Activated CD4-positive, alpha-beta T cell treated with anti-CD3 and anti-CD28 coated beads for 4 hours (primary cell): ENCODE measurements at regions not wholly inside any gene's neighbourhood (a gene's known extent, or its start where the extent isn't known, plus 50 kb on each side); places are given as distances from the start of the nearest gene placed in this dataset.

ENCODE experiments used
- DNase-seq, 2 donors: peaks; one replicate each; pipeline ENCODE4 v3.0.0-alpha.2; 2020

DNA sequence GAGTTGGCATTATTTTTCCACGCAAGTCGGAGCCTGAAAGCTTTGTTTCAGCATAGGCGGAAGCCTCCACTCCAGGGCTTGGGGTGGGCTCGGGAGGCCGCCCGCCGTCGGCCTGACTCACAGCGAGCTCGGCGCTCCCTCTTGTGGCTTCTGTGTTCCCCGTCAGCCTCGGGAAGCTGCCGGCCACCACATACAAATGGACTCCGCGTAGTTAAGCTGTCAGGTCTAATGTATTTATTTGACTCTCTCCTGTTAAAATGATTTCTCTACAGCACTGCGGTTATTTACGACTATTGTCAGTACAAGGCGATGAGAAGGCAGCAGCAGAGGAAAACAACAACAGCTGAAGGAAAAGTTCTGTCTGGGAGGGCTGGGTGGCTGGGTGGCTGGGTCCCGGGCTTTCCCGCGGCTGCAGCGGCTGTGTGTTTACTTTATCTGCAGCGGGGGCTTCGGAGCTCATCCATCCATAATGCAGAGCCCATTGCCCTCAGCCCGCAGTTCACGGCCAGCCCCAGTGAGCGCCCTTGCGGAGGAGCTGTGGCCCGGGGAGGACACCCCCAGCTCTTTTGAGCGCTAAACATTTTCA, 375.7 kb upstream of the CAMK1G start:
- DNase-seq, result no peak

GRCh38 chr1:209208648-209209047, 374.9 kb upstream of the CAMK1G start:
- DNase-seq, result no peak

GRCh38 chr1:209213989-209214388, 369.5 kb upstream of the CAMK1G start:
- no peak for DNase-seq

- DNase-seq, result no peak
These were observed 367.7 kb upstream of the CAMK1G start for GRCh38 chr1:209215826-209216225.

- DNase-seq, result no peak
These were observed 365.4 kb upstream of the CAMK1G start for GRCh38 chr1:209218113-209218512.

GRCh38 chr1:209218981-209219380, 364.5 kb upstream of the CAMK1G start:
- no peak for DNase-seq

DNA sequence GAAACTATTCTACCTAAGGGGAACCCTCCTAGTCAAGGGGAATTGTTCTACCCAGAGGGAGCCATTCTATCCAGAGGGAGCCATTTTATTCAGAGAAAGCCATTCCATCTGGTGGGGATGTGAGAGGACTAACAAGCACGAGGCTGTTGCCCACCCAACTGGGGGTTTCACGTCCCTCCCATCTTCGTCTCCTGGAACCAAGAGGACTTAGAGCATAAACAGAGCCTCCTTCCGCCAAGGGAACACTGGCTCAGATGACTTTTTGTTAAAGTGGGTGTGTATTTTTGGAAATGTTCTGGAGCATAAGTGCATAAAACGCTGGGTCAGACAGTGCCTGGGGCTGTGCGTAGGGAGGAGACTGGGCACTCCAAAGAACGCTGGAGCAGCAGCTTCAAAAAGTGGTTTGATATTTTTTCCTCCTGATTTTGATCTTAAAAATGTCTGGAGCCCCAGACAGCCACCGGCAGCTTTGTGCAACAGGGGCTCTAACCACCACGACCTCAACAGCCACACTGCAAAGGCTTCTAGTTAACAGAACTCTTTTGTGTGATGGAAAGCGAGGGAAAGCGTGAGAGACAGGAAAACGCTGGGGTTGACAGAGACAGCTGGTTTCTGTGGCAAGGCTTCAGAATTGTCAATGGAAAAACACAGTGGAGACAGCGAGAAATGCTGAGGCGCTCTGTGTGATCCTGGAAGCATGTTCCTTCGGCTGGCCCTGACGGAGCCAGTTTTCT, 363.6 kb upstream of the CAMK1G start:
- DNase-seq, result no peak

DNA sequence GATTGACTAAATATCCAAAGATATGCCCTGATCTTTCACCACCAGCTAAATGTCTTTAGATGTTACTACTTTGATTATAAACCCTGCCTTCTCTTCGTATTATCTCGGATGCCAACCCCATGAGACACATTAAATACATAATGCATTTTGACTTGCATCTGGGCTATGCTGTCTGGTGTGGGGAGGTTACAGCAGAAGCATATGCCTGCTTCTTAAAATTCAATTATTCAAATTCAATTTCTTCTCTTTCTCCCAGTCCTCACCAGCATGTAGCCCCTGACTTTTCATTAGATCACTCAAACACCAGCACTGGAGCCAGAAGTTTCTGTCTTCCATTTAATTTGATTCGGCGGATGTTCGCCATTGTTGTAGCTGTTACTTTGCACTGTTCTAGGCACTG, 360.7 kb upstream of the CAMK1G start:
- DNase-seq, result no peak

GRCh38 chr1:209223791-209224190, 359.7 kb upstream of the CAMK1G start:
- DNase-seq, result no peak

DNA sequence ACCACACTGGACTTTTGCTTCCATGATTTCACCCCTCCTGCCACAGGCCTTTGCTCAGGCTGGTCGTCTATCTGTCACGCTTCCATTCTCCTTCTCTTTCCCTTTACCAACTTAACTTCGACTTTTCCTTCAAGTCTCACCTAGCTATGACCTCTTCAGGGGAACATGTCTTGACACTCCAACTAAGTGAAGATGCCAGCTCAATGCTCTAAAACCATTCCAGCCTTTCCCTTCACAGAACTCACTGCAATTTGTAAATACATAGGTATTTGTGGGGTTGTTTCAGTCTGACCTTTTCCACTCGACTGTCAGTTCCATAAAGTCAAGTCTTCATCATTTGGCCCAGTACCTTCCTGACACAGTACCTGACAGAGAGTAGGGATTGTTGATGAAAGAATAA, 358.6 kb upstream of the CAMK1G start:
- DNase-seq, result no peak

DNA sequence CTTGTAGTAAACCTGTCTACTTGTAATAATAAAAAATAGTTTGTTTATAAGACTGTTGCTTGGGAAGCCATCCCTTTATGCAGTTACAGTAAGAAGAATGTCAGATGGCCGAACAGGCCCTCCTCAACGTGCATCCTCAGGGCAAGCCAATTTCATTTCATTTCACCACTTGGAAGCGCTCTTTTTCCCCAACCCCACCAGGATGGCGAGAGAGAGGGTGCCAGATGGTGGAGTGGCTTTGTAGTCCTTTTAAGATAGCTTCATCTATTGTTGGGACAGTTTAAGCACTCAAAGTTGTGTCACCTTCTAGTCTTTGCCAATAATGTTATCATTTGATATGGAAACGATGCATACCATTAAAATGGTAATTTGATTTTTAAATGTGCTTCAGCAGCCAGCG, 356.3 kb upstream of the CAMK1G start:
- DNase-seq, result no peak

- DNase-seq, result no peak
These were observed 355.6 kb upstream of the CAMK1G start for GRCh38 chr1:209227941-209228340.

DNA sequence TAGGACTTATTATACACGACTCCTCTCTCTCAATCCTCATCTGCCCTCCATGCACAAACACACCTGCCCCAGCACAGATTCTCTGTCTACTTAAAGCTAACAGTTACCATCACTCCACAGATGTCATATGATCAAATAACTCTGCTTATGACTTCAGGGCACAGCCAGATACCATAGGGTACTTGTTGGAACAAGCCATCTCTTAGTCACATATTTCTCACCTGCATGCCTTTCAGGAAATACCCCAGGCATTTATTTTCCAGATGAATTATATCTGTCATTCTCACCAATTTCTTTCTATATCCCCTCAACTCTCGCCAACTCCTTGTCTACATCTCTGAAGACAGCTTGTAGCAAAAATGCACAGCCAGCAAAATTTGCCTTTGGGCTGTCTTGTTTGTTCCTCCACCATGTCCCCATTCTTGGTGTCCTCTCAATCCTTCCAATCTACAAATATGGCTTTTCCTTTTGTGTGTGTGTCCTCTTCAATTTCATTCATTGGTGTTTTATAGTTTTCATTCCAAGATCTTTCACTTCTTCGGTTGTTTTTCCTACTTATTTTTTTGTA, 353.9 kb upstream of the CAMK1G start:
- DNase-seq, result no peak

GRCh38 chr1:209230314-209230713, 353.2 kb upstream of the CAMK1G start:
- no peak for DNase-seq

GRCh38 chr1:209231476-209232156, 351.9 kb upstream of the CAMK1G start:
- DNase-seq, result no peak

- no peak for DNase-seq
These were observed 351.3 kb upstream of the CAMK1G start for GRCh38 chr1:209232197-209232596.

DNA sequence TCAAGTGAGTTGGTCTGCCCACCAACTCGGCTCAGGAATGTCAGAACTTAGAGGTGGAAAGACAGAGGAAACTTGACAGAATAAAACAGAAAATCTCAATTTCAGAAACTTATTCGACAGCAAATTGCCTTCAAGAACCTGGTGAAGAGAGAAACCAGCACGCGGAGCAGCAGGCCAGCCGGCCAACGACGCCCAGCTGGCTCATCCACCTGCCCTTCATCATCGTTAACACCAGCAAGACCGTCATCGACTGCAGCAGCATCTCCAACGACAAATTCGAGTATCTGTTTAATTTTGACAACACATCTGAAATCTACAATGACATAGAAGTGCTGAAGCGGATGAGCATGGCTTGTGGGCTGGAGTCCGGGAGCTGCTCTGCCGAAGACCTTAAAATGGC, 350.8 kb upstream of the CAMK1G start:
- DNase-seq, result no peak

GRCh38 chr1:209235166-209235565, 348.3 kb upstream of the CAMK1G start:
- no peak for DNase-seq

DNA sequence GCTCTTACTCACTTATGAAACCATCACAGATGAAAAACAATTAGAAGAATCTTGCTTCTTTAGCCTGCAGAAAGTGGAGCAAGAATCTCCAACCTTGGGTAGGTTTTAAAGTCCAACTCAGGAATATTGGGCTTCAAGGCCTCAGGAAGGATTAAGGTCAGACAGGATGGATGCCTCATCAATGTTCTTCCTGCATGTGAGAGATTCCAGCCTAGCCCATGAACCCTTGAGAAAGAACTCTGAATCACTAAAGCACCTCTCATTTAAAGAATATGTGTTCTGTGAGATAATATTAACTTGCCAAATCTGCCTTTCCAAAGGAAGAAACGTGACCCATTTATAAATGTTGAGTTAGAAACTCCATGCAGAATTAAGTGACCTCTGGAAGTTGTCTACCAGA, 345.2 kb upstream of the CAMK1G start:
- DNase-seq, result no peak

DNA sequence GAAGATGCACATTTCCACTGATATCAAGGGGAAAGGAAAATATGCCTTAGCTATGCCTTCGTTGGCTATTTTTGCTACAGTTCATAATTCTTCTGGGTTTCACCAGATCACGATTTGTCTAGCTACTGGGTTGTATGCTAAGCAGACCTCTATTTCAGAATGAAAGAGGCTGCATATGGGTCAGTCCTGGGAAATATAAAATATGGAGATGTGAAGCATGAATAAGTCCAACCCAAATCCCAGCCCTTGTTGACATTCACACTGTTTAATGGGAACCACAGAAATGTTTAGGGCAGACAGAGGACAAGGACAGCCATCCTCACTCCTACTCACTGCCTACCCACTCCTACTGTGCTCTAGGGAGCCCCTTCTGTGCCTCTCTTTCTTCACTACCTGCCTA, 343.2 kb upstream of the CAMK1G start:
- no peak for DNase-seq

GRCh38 chr1:209241487-209241886, 342.0 kb upstream of the CAMK1G start:
- no peak for DNase-seq

- peak; percentile 8 to 44 for DNase-seq
These were observed 334.8 kb upstream of the CAMK1G start for GRCh38 chr1:209248649-209249279.

- no peak for DNase-seq
These were observed 334.2 kb upstream of the CAMK1G start for GRCh38 chr1:209249280-209249670.
